SU-DHL-6 (cell line): ENCODE measurements at regions not wholly inside any gene's neighbourhood (a gene's known extent, or its start where the extent isn't known, plus 50 kb on each side); places are given as distances from the start of the nearest gene placed in this dataset.

Source experiments
- EZH2phosphoT487 ChIP-seq: fragments of 200-600 bp; sonication (generic), shearing (Covaris generic); conservative IDR thresholded peaks from 2 replicates; pipeline ENCODE4 v1.6.1; 2018; ENCODE audit warnings: mild to moderate bottlenecking, antibody characterized with exemption, low read length, moderate library complexity, mixed read lengths
- TF ChIP-seq, protein P1 (sequence below): fragments of 200-600 bp; sonication (generic); IDR thresholded peaks from one replicate; pipeline ENCODE4 v1.5.1; 2017; ENCODE audit warnings: antibody characterized with exemption, mild to moderate bottlenecking, low read length, moderate library complexity; ENCODE audit not compliant: insufficient read depth, poor library complexity, severe bottlenecking

GRCh38 chr9:120327322-120327721 is 252.6 kb downstream of the CDK5RAP2 start:
- TF ChIP-seq, protein P1, sequence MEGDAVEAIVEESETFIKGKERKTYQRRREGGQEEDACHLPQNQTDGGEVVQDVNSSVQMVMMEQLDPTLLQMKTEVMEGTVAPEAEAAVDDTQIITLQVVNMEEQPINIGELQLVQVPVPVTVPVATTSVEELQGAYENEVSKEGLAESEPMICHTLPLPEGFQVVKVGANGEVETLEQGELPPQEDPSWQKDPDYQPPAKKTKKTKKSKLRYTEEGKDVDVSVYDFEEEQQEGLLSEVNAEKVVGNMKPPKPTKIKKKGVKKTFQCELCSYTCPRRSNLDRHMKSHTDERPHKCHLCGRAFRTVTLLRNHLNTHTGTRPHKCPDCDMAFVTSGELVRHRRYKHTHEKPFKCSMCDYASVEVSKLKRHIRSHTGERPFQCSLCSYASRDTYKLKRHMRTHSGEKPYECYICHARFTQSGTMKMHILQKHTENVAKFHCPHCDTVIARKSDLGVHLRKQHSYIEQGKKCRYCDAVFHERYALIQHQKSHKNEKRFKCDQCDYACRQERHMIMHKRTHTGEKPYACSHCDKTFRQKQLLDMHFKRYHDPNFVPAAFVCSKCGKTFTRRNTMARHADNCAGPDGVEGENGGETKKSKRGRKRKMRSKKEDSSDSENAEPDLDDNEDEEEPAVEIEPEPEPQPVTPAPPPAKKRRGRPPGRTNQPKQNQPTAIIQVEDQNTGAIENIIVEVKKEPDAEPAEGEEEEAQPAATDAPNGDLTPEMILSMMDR = no peak
- no peak for TF ChIP-seq EZH2phosphoT487
